GM10266 (cell line): ENCODE measurements at regions not wholly inside any gene's neighbourhood (a gene's known extent, or its start where the extent isn't known, plus 50 kb on each side); places are given as distances from the start of the nearest gene placed in this dataset.

Source experiments
- DNase-seq: peaks from one replicate; pipeline ENCODE4 v3.0.0; 2012; ENCODE audit errors: extremely low spot score
- CTCF ChIP-seq: IDR thresholded peaks from 2 replicates; pipeline ENCODE4 v1.5.1; 2012; ENCODE audit warnings: mild to moderate bottlenecking, low read depth; ENCODE audit not compliant: control insufficient read depth, insufficient read depth; ENCODE audit errors: missing control alignments

- no peak for TF ChIP-seq CTCF
- DNase-seq, result no peak
Observed at GRCh38 chr13:107822006-107822405, 393.3 kb downstream of the LIG4 start.

DNA sequence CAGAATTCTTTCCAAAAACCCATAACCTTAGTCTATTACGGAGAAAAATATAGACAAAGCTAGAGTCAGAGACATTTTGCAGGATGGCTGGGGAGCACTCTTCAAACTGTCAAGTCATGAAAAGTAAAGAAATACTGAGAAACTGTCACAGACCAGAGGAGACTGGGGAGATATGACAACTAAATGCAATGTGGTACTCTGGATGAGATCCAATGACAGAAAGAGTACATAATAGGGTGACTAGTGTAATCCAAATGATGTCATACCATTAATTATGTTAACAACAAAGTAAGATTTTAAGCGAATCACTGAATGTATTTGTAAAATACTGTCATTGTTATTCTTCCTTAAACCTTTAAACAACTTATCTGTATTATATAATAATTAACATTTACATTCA lies 393.8 kb downstream of the LIG4 start:
- no peak for DNase-seq
- TF ChIP-seq CTCF, result no peak

- no peak for DNase-seq
- no peak for TF ChIP-seq CTCF
Observed at GRCh38 chr13:107819071-107819470, 396.3 kb downstream of the LIG4 start.

DNA sequence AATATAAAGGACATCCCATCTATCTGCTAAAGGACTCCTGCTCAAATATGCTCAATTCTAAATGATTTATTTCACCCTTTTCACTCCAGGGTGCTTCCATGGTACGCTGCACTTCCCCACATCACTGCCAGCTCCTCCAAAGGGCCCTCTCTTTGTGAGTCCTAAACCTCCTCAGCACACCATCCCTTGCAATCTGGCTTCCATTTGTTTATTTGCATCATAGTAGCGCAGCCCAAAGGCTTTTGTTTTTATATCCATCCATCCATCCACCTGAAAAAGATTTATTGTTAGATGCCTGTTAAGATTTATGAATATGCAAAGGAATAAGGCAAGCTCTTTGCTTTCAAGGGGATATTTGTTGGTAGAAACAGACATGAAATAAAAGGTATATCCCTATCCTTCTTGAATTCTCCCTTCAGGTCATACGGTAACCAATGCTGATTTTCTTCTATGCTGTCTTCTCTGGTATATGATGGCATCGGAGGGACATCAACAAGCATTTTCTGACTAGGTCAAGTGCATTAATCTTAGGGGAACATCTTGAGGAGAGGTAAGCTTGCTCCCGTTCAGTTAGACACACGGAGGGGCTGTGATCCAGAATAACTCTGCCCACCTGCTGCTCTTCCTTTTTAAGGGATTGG lies 397.6 kb downstream of the LIG4 start:
- DNase-seq, result no peak
- TF ChIP-seq CTCF, result no peak

GRCh38 chr13:107812014-107812412 lies 403.3 kb downstream of the LIG4 start:
- DNase-seq, result no peak
- TF ChIP-seq CTCF, result no peak

DNA sequence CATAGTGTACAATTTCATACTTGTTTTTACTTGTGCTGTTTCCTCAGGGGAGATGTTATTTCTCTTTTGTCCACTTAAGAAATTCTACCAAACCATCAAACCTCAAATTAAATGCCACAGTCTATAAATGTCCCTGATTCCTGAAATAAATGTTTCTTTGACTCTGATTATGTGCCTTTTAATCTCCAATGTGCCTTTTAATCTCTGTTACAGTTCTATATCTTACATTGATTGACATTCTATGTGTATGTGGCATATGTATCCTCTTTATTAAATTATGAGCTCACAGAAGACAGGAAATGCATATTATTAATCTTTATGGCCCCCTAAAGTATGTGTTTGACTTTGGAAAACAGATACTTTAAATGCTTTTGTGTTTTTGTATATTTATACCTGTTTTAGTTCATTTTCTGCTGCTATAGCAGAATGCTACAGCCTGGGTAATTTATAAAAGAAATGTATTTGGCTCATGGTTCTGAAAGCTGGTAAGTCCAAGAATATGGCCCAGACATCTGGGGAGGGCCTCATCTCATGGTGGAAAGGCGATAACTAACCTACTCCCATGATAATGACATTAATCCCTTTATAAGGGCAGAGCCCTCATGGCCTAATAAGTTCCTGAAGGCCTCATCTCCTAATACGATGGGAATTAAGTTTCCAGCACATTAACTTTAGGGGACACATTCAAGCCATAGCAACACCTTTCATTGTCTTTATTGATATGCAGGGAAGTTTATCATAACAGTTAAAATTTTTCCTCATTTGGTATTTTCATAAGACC lies 403.9 kb downstream of the LIG4 start:
- TF ChIP-seq CTCF, result no peak
- DNase-seq, result no peak

DNA sequence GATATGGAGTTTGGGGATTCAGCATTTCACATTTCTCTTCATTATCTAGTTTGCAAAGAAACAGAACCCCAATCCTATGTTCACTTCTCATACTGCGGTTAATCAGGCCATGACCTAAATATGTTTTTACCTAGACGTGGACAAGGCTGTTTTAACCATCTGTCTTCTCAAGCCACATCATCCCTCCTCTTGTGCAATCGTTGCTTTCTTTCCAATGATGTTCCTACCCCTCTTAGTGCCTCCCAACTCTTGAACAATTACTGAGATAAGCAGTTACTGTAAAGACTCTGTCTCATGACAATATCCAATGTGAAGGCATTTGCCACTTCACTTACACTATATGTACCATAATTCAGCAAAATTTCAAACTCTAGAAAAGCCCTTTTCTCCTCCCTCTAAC lies 406.2 kb downstream of the LIG4 start:
- no peak for TF ChIP-seq CTCF
- no peak for DNase-seq
